Smooth muscle cell (in vitro differentiated cells): ENCODE measurements at regions not wholly inside any gene's neighbourhood (a gene's known extent, or its start where the extent isn't known, plus 50 kb on each side); places are given as distances from the start of the nearest gene placed in this dataset.

Experiments used
- DNase-seq: peaks from one replicate; lab custom pipeline; 2025; ENCODE audit not compliant: unreplicated experiment; lab: John Stamatoyannopoulos, UW
- H2AFZ ChIP-seq: fragments of 200-600 bp; sonication (generic); 2 replicates; pipeline ENCODE4 v1.6.0; 2016; ENCODE audit warnings: antibody characterized with exemption, low read depth, mild to moderate bottlenecking
- H3F3A ChIP-seq: fragments of 200-600 bp; sonication (generic); 2 replicates; pipeline ENCODE4 v1.6.0; 2017; ENCODE audit warnings: antibody characterized with exemption, low read depth
- H3K27ac ChIP-seq: fragments of 200-600 bp; sonication (generic); 2 replicates; pipeline ENCODE4 v1.5.1; 2016; ENCODE audit warnings: low read depth, mild to moderate bottlenecking
- H3K27me3 ChIP-seq: fragments of 200-600 bp; sonication (generic); 2 replicates; pipeline ENCODE4 v1.6.1; 2016; ENCODE audit warnings: low read depth, mild to moderate bottlenecking
- H3K36me3 ChIP-seq: fragments of 200-600 bp; sonication (generic); 2 replicates; pipeline ENCODE4 v1.5.1; 2016; ENCODE audit warnings: low read depth
- H3K4me1 ChIP-seq: fragments of 200-600 bp; sonication (generic); 2 replicates; pipeline ENCODE4 v1.5.1; 2016; ENCODE audit warnings: low read depth
- H3K4me2 ChIP-seq: fragments of 200-600 bp; sonication (generic); 2 replicates; pipeline ENCODE4 v1.6.0; 2016; ENCODE audit warnings: mild to moderate bottlenecking
- H3K4me3 ChIP-seq: fragments of 200-600 bp; sonication (generic); 2 replicates; pipeline ENCODE4 v1.5.1; 2016; ENCODE audit warnings: mild to moderate bottlenecking
- H3K79me2 ChIP-seq: fragments of 200-600 bp; sonication (generic); 2 replicates; pipeline ENCODE4 v1.6.0; 2016; ENCODE audit warnings: low read depth, mild to moderate bottlenecking
- H3K9ac ChIP-seq: fragments of 200-600 bp; sonication (generic); 2 replicates; pipeline ENCODE4 v1.6.0; 2016; ENCODE audit warnings: low read depth
- H3K9me3 ChIP-seq: fragments of 200-600 bp; sonication (generic); replicated peaks from 2 replicates; pipeline ENCODE4 v1.5.1; 2016; ENCODE audit warnings: low read depth
- H4K20me1 ChIP-seq: fragments of 200-600 bp; sonication (generic); 2 replicates; pipeline ENCODE4 v1.6.0; 2016; ENCODE audit warnings: low read depth
- CTCF ChIP-seq: fragments of 200-600 bp; sonication (generic); IDR thresholded peaks from 2 replicates; pipeline ENCODE4 v1.5.1; 2017; ENCODE audit warnings: borderline replicate concordance, mild to moderate bottlenecking, antibody characterized with exemption; ENCODE audit not compliant: insufficient read depth, poor library complexity, severe bottlenecking
- WGBS: methylation state at CpG from one replicate; pipeline ENCODE4 v1.1.7; 2016; ENCODE audit warnings: low lambda C conversion rate; 5-methylcytosine and 5-hydroxymethylcytosine counted together

GRCh38 chr1:201639826-201640225 is 100.9 kb downstream of the NAV1 start:
- Histone ChIP-seq H3K27ac (no peak overlapping the region), H4K20me1 (peaks cover 38% of the 10 kb centered on the region), H3K36me3 (no peaks in the 10 kb centered on the region), H3K4me3 (no peak overlapping the region), H3K9me3 (no peaks in the 10 kb centered on the region), H3F3A (peaks cover 9% of the 10 kb centered on the region), H2AFZ (no peak overlapping the region), H3K27me3 (no peaks in the 10 kb centered on the region), H3K4me1 (peaks cover 14% of the 10 kb centered on the region), H3K9ac (no peak overlapping the region), H3K4me2 (no peak overlapping the region), H3K79me2 (peaks cover 18% of the 10 kb centered on the region)
- TF ChIP-seq CTCF = no peak
- WGBS = 94% methylated on average over 6 of the region's 6 CpGs
- no peak for DNase-seq

GRCh38 chr1:201640624-201641023 is 101.7 kb downstream of the NAV1 start:
- Histone ChIP-seq H3K4me1 (peaks cover 14% of the 10 kb centered on the region), H3K36me3 (no peaks in the 10 kb centered on the region), H3K4me3 (no peak overlapping the region), H3F3A (peaks cover 11% of the 10 kb centered on the region), H4K20me1 (peaks cover 33% of the 10 kb centered on the region), H3K9ac (no peak overlapping the region), H3K9me3 (no peaks in the 10 kb centered on the region), H3K79me2 (peaks cover 19% of the 10 kb centered on the region), H2AFZ (no peak overlapping the region), H3K4me2 (no peak overlapping the region), H3K27me3 (no peaks in the 10 kb centered on the region), H3K27ac (no peak overlapping the region)
- no peak for DNase-seq
- WGBS = 92% methylated on average over 6 of the region's 6 CpGs
- TF ChIP-seq CTCF = no peak

GRCh38 chr1:201641524-201642253 is 102.8 kb downstream of the NAV1 start:
- no peaks in the 10 kb centered on the region for H3K27me3 ChIP-seq
- no peak for DNase-seq
- H3K79me2 ChIP-seq = peaks cover 19% of the 10 kb centered on the region
- no peak overlapping the region for H3K4me3 ChIP-seq
- 89% methylated on average over 4 of the region's 4 CpGs for WGBS
- H3K9ac ChIP-seq = no peak overlapping the region
- H3K4me1 ChIP-seq = peaks cover 6% of the 10 kb centered on the region
- no peaks in the 10 kb centered on the region for H3K36me3 ChIP-seq
- H3F3A ChIP-seq = peaks cover 18% of the 10 kb centered on the region
- no peak for TF ChIP-seq CTCF
- no peaks in the 10 kb centered on the region for H3K9me3 ChIP-seq
- H4K20me1 ChIP-seq = peaks cover 32% of the 10 kb centered on the region
- H3K27ac ChIP-seq = no peak overlapping the region
- H2AFZ ChIP-seq = no peak overlapping the region
- H3K4me2 ChIP-seq = no peak overlapping the region

GRCh38 chr1:201643835-201644104 is 104.8 kb downstream of the NAV1 start:
- TF ChIP-seq CTCF = no peak
- Histone ChIP-seq H4K20me1 (peaks cover 37% of the 10 kb centered on the region), H3K4me3 (no peak overlapping the region), H3K27me3 (no peaks in the 10 kb centered on the region), H2AFZ (no peak overlapping the region), H3F3A (peaks cover 18% of the 10 kb centered on the region), H3K36me3 (no peaks in the 10 kb centered on the region), H3K9ac (no peak overlapping the region), H3K9me3 (no peaks in the 10 kb centered on the region), H3K79me2 (peaks cover 18% of the 10 kb centered on the region), H3K4me2 (no peak overlapping the region), H3K4me1 (peaks cover 2% of the 10 kb centered on the region), H3K27ac (no peak overlapping the region)
- WGBS = 85% methylated on average over 4 of the region's 4 CpGs
- no peak for DNase-seq
